K562 (cell line): ENCODE measurements at regions not wholly inside any gene's neighbourhood (a gene's known extent, or its start where the extent isn't known, plus 50 kb on each side); places are given as distances from the start of the nearest gene placed in this dataset.

Source experiments
- EGR1 ChIP-seq: fragments of 450-650 bp; conservative IDR thresholded peaks from 2 replicates; pipeline ENCODE4 v1.6.1; 2017; ENCODE audit warnings: mild to moderate bottlenecking
- TF ChIP-seq, protein P1 (sequence below): fragments of 250-450 bp; sonication (Bioruptor Pico); IDR thresholded peaks from 2 replicates; pipeline ENCODE4 v1.4.0; 2020
- TF ChIP-seq, protein P2 (sequence below), 2 experiments: fragments of 450-650 bp; conservative IDR thresholded peaks; 2 replicates each; pipeline ENCODE4 v1.6.1; 2017; ENCODE audit warnings: mild to moderate bottlenecking in 2 of 2, moderate library complexity in 2 of 2

DNA sequence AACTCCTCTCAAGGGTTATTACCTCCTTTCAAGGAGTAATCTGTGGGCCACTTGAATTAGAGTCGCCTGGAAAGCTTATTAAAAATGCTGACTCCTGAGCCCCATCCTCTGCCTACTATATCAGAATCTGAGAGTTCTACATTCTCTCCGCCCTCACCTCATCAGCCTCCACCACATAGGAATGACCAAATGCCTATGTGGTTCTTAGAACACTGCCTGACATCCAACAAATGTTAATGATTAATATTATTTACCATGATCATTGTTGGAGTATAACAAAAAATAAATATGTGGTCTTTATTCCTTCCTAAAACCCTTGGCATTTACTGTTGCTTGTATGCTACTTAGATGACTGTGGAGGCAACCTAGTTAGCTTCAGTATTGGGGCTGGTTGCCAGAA is 91.9 kb downstream of the BBS10 start (continued):
- TF ChIP-seq, protein P1, sequence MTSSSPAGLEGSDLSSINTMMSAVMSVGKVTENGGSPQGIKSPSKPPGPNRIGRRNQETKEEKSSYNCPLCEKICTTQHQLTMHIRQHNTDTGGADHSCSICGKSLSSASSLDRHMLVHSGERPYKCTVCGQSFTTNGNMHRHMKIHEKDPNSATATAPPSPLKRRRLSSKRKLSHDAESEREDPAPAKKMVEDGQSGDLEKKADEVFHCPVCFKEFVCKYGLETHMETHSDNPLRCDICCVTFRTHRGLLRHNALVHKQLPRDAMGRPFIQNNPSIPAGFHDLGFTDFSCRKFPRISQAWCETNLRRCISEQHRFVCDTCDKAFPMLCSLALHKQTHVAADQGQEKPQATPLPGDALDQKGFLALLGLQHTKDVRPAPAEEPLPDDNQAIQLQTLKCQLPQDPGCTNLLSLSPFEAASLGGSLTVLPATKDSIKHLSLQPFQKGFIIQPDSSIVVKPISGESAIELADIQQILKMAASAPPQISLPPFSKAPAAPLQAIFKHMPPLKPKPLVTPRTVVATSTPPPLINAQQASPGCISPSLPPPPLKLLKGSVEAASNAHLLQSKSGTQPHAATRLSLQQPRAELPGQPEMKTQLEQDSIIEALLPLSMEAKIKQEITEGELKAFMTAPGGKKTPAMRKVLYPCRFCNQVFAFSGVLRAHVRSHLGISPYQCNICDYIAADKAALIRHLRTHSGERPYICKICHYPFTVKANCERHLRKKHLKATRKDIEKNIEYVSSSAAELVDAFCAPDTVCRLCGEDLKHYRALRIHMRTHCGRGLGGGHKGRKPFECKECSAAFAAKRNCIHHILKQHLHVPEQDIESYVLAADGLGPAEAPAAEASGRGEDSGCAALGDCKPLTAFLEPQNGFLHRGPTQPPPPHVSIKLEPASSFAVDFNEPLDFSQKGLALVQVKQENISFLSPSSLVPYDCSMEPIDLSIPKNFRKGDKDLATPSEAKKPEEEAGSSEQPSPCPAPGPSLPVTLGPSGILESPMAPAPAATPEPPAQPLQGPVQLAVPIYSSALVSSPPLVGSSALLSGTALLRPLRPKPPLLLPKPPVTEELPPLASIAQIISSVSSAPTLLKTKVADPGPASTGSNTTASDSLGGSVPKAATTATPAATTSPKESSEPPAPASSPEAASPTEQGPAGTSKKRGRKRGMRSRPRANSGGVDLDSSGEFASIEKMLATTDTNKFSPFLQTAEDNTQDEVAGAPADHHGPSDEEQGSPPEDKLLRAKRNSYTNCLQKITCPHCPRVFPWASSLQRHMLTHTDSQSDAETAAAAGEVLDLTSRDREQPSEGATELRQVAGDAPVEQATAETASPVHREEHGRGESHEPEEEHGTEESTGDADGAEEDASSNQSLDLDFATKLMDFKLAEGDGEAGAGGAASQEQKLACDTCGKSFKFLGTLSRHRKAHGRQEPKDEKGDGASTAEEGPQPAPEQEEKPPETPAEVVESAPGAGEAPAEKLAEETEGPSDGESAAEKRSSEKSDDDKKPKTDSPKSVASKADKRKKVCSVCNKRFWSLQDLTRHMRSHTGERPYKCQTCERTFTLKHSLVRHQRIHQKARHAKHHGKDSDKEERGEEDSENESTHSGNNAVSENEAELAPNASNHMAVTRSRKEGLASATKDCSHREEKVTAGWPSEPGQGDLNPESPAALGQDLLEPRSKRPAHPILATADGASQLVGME (CRISPR knock-in tag), result no peak
- no peak for TF ChIP-seq EGR1
- TF ChIP-seq, protein P2, sequence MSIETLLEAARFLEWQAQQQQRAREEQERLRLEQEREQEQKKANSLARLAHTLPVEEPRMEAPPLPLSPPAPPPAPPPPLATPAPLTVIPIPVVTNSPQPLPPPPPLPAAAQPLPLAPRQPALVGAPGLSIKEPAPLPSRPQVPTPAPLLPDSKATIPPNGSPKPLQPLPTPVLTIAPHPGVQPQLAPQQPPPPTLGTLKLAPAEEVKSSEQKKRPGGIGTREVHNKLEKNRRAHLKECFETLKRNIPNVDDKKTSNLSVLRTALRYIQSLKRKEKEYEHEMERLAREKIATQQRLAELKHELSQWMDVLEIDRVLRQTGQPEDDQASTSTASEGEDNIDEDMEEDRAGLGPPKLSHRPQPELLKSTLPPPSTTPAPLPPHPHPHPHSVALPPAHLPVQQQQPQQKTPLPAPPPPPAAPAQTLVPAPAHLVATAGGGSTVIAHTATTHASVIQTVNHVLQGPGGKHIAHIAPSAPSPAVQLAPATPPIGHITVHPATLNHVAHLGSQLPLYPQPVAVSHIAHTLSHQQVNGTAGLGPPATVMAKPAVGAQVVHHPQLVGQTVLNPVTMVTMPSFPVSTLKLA (conservative IDR thresholded peaks at IDR 0.05), result no peak
- TF ChIP-seq, all 486 proteins: peak for 0
